ENCODE measurements at regions not wholly inside any gene's neighbourhood (a gene's known extent, or its start where the extent isn't known, plus 50 kb on each side); places are given as distances from the start of the nearest gene placed in this dataset.

GRCh38 chr13:73894995-73895571 lies 239.1 kb downstream of the KLF12 start:
- TF ChIP-seq POLR2AphosphoS5 (IDR thresholded peaks at IDR 0.05; ENCODE audit: borderline replicate concordance, low read depth, low read length) (no peak), FOXP2 (optimal IDR thresholded peaks at IDR 0.05; ENCODE audit: control extremely low read depth, extremely low read length, insufficient read depth) (no peak), EZH2 (IDR thresholded peaks at IDR 0.05) (no peak)

All from SK-N-MC (cell line).